ENCODE measurements at regions not wholly inside any gene's neighbourhood (a gene's known extent, or its start where the extent isn't known, plus 50 kb on each side); places are given as distances from the start of the nearest gene placed in this dataset.

- no peak for TF ChIP-seq YY1 (IDR thresholded peaks at IDR 0.05; ENCODE audit: low read depth)
- no peak for TF ChIP-seq NFIC (IDR thresholded peaks at IDR 0.05)
- no peak for TF ChIP-seq TCF12 (IDR thresholded peaks at IDR 0.05; ENCODE audit: low read depth)
- TF ChIP-seq EP300 (IDR thresholded peaks at IDR 0.05; ENCODE audit: borderline replicate concordance) = no peak
- TF ChIP-seq EGR1 (IDR thresholded peaks at IDR 0.05) = no peak
- TF ChIP-seq TEAD4 (IDR thresholded peaks at IDR 0.05) = no peak
Measured at GRCh38 chr1:112309499-112309898, 86.5 kb upstream of the CTTNBP2NL start.

- TF ChIP-seq CREB1 (IDR thresholded peaks at IDR 0.05; ENCODE audit: low read depth) = no peak
Measured at GRCh38 chr1:112312315-112312714, 83.7 kb upstream of the CTTNBP2NL start.

GRCh38 chr1:112312879-112313278, 83.1 kb upstream of the CTTNBP2NL start:
- no peak for TF ChIP-seq ZBTB7A (IDR thresholded peaks at IDR 0.05; ENCODE audit: low read depth)

GRCh38 chr1:112316254-112316913, 79.6 kb upstream of the CTTNBP2NL start:
- TF ChIP-seq REST (IDR thresholded peaks at IDR 0.05; ENCODE audit: low read depth) (no peak), TAF1 (IDR thresholded peaks at IDR 0.05; ENCODE audit: low read depth) (no peak), USF1 (IDR thresholded peaks at IDR 0.05) (no peak), MAX (IDR thresholded peaks at IDR 0.05) (no peak), TCF12 (IDR thresholded peaks at IDR 0.05; ENCODE audit: low read depth) (no peak), FOXM1 (IDR thresholded peaks at IDR 0.05; ENCODE audit: borderline replicate concordance, low read depth) (no peak)

GRCh38 chr1:112317140-112317539, 78.9 kb upstream of the CTTNBP2NL start:
- TF ChIP-seq NFIC (IDR thresholded peaks at IDR 0.05) = no peak
- TF ChIP-seq EP300 (IDR thresholded peaks at IDR 0.05; ENCODE audit: borderline replicate concordance) = no peak
- no peak for TF ChIP-seq CEBPB (IDR thresholded peaks at IDR 0.05)
- TF ChIP-seq FOXM1 (IDR thresholded peaks at IDR 0.05; ENCODE audit: borderline replicate concordance, low read depth) = no peak
- TF ChIP-seq YY1 (IDR thresholded peaks at IDR 0.05; ENCODE audit: low read depth) = no peak
- TF ChIP-seq MAX (IDR thresholded peaks at IDR 0.05) = no peak
- no peak for TF ChIP-seq TAF1 (IDR thresholded peaks at IDR 0.05; ENCODE audit: low read depth)
- TF ChIP-seq TCF12 (IDR thresholded peaks at IDR 0.05; ENCODE audit: low read depth) = no peak
- TF ChIP-seq TEAD4 (IDR thresholded peaks at IDR 0.05) = no peak
- TF ChIP-seq REST (IDR thresholded peaks at IDR 0.05; ENCODE audit: low read depth) = no peak
- TF ChIP-seq ZBTB7A (IDR thresholded peaks at IDR 0.05; ENCODE audit: low read depth) = no peak
- TF ChIP-seq USF1 (IDR thresholded peaks at IDR 0.05) = no peak
- TF ChIP-seq EGR1 (IDR thresholded peaks at IDR 0.05) = no peak

GRCh38 chr1:112317611-112318062, 78.4 kb upstream of the CTTNBP2NL start:
- TF ChIP-seq EGR1 (IDR thresholded peaks at IDR 0.05) (no peak), RAD21 (IDR thresholded peaks at IDR 0.05; ENCODE audit: low read depth) (no peak), FOXM1 (IDR thresholded peaks at IDR 0.05; ENCODE audit: borderline replicate concordance, low read depth) (no peak)

- TF ChIP-seq CREB1 (IDR thresholded peaks at IDR 0.05; ENCODE audit: low read depth) (no peak), RAD21 (IDR thresholded peaks at IDR 0.05; ENCODE audit: low read depth) (no peak), YY1 (IDR thresholded peaks at IDR 0.05; ENCODE audit: low read depth) (no peak), TEAD4 (IDR thresholded peaks at IDR 0.05) (no peak), CEBPB (IDR thresholded peaks at IDR 0.05) (no peak), TAF1 (IDR thresholded peaks at IDR 0.05; ENCODE audit: low read depth) (no peak), REST (IDR thresholded peaks at IDR 0.05; ENCODE audit: low read depth) (no peak), TCF12 (IDR thresholded peaks at IDR 0.05; ENCODE audit: low read depth) (no peak), ZBTB7A (IDR thresholded peaks at IDR 0.05; ENCODE audit: low read depth) (no peak)
Measured at GRCh38 chr1:112318263-112318662, 77.8 kb upstream of the CTTNBP2NL start.

All from Ishikawa (cell line).